NB4 (cell line): ENCODE measurements at regions not wholly inside any gene's neighbourhood (a gene's known extent, or its start where the extent isn't known, plus 50 kb on each side); places are given as distances from the start of the nearest gene placed in this dataset.
"Not testable (repeated sequence)": the region's sequence is repeated elsewhere in the genome, so short reads cannot be mapped to it uniquely, and the experiment has no call there.

Experiments used
- DNase-seq: peaks from one replicate; pipeline ENCODE4 v3.0.0; 2010; ENCODE audit warnings: low read depth
- H3K4me3 ChIP-seq: one replicate; pipeline ENCODE4 v1.5.1; 2011; ENCODE audit warnings: mild to moderate bottlenecking, low read depth, low read length, moderate library complexity
- CTCF ChIP-seq: IDR thresholded peaks from one replicate; pipeline ENCODE4 v1.5.1; 2012; ENCODE audit warnings: low read depth, low read length
- MAX ChIP-seq: IDR thresholded peaks from 2 replicates; pipeline ENCODE4 v1.6.1; 2011; ENCODE audit warnings: low read depth, low read length
- MYC ChIP-seq: IDR thresholded peaks from 2 replicates; pipeline ENCODE4 v1.6.1; 2011; ENCODE audit warnings: low read depth, low read length
- POLR2A ChIP-seq: IDR thresholded peaks from 2 replicates; pipeline ENCODE4 v1.6.1; 2011; ENCODE audit warnings: mild to moderate bottlenecking; ENCODE audit not compliant: insufficient read length; ENCODE audit errors: extremely low read depth

GRCh38 chr13:78046331-78046730 lies 127.7 kb upstream of the EDNRB start:
- DNase-seq: no peak
- TF ChIP-seq MYC (no peak), MAX (no peak), CTCF (no peak), POLR2A (no peak)

GRCh38 chr13:78045916-78046315 lies 127.3 kb upstream of the EDNRB start:
- TF ChIP-seq CTCF (no peak), MYC (no peak), POLR2A (no peak), MAX (no peak)

More at GRCh38 chr13:78046331-78046730, 127.7 kb upstream of the EDNRB start:
- no peak overlapping the region for H3K4me3 ChIP-seq

GRCh38 chr13:78041366-78041765 lies 122.7 kb upstream of the EDNRB start:
- not testable (repeated sequence) for H3K4me3 ChIP-seq

More at GRCh38 chr13:78045916-78046315, 127.3 kb upstream of the EDNRB start:
- H3K4me3 ChIP-seq: no peak overlapping the region
- DNase-seq: no peak

GRCh38 chr13:78040205-78040830 lies 121.7 kb upstream of the EDNRB start:
- TF ChIP-seq POLR2A (no peak), MAX (no peak), MYC (no peak), CTCF (no peak)

More at GRCh38 chr13:78041366-78041765, 122.7 kb upstream of the EDNRB start:
- not testable (repeated sequence) for DNase-seq

GRCh38 chr13:78036841-78037240 lies 118.2 kb upstream of the EDNRB start:
- no peak for DNase-seq
- no peak overlapping the region for H3K4me3 ChIP-seq
- no peak for TF ChIP-seq MYC
- no peak for TF ChIP-seq POLR2A

More at GRCh38 chr13:78040205-78040830, 121.7 kb upstream of the EDNRB start:
- no peak for DNase-seq
- H3K4me3 ChIP-seq: no peak overlapping the region

GRCh38 chr13:78035500-78035899 lies 116.9 kb upstream of the EDNRB start:
- no peak overlapping the region for H3K4me3 ChIP-seq
- no peak for DNase-seq
- TF ChIP-seq MYC (no peak), MAX (no peak), POLR2A (no peak), CTCF (no peak)

- DNase-seq: no peak
- no peak overlapping the region for H3K4me3 ChIP-seq
- no peak for TF ChIP-seq CTCF
- no peak for TF ChIP-seq MYC
- TF ChIP-seq MAX: no peak
- TF ChIP-seq POLR2A: no peak
Measured at GRCh38 chr13:78033509-78033908, 114.9 kb upstream of the EDNRB start.
